Activated CD8-positive, alpha-beta memory T cell treated with anti-CD3 and anti-CD28 coated beads for 48 hours (primary cell): ENCODE measurements at regions not wholly inside any gene's neighbourhood (a gene's known extent, or its start where the extent isn't known, plus 50 kb on each side); places are given as distances from the start of the nearest gene placed in this dataset.

Experiments
- DNase-seq, 3 experiments: peaks; one replicate each; pipeline ENCODE4 v3.0.0-alpha.2; 2020; ENCODE audit warnings: low read depth in 2 of 3, low spot score in 2 of 3

- DNase-seq: no peak
Observed at GRCh38 chr2:5986801-5987787, 294.9 kb downstream of the SOX11 start.

GRCh38 chr2:5988120-5988519, 295.9 kb downstream of the SOX11 start:
- no peak for DNase-seq

- DNase-seq: no peak
Observed at GRCh38 chr2:5990086-5990485, 297.9 kb downstream of the SOX11 start.

GRCh38 chr2:5991305-5991968, 299.3 kb downstream of the SOX11 start:
- DNase-seq: no peak

GRCh38 chr2:5995832-5996231, 303.6 kb downstream of the SOX11 start:
- no peak for DNase-seq

- no peak for DNase-seq
Observed at GRCh38 chr2:6008186-6008585, 316.0 kb downstream of the SOX11 start.

- no peak for DNase-seq
Observed at GRCh38 chr2:6008726-6009125, 316.5 kb downstream of the SOX11 start.

GRCh38 chr2:6010163-6010562, 318.0 kb downstream of the SOX11 start:
- DNase-seq: no peak

GRCh38 chr2:6011921-6012320, 319.7 kb downstream of the SOX11 start:
- no peak for DNase-seq

GRCh38 chr2:6017736-6018286, 325.6 kb downstream of the SOX11 start:
- no peak for DNase-seq

GRCh38 chr2:6024229-6024628, 332.0 kb downstream of the SOX11 start:
- DNase-seq: no peak

- DNase-seq: no peak
Observed at GRCh38 chr2:6024784-6025183, 332.6 kb downstream of the SOX11 start.

GRCh38 chr2:6025391-6025790, 333.2 kb downstream of the SOX11 start:
- no peak for DNase-seq

- DNase-seq: no peak
Observed at GRCh38 chr2:6027066-6027465, 334.9 kb downstream of the SOX11 start.

- DNase-seq: no peak
Observed at GRCh38 chr2:6031200-6031867, 339.1 kb downstream of the SOX11 start.

GRCh38 chr2:6036211-6036610, 344.0 kb downstream of the SOX11 start:
- no peak for DNase-seq

- no peak for DNase-seq
Observed at GRCh38 chr2:6043238-6043637, 351.1 kb downstream of the SOX11 start.

- no peak for DNase-seq
Observed at GRCh38 chr2:6052649-6053048, 360.5 kb downstream of the SOX11 start.

- DNase-seq: no peak
Observed at GRCh38 chr2:6053743-6054142, 361.6 kb downstream of the SOX11 start.

GRCh38 chr2:6054161-6054671, 362.0 kb downstream of the SOX11 start:
- DNase-seq: no peak

GRCh38 chr2:6060992-6061663, 368.9 kb downstream of the SOX11 start:
- no peak for DNase-seq
